GM21723 (cell line): ENCODE measurements at regions not wholly inside any gene's neighbourhood (a gene's known extent, or its start where the extent isn't known, plus 50 kb on each side); places are given as distances from the start of the nearest gene placed in this dataset.
"Not testable (repeated sequence)": the region's sequence is repeated elsewhere in the genome, so short reads cannot be mapped to it uniquely, and the experiment has no call there.

Source experiments
- ATAC-seq: cut with Tn5 transposase; IDR thresholded peaks from one replicate; pipeline ENCODE4 v1.9.1; 2021; ENCODE audit warnings: mild to moderate bottlenecking, moderate library complexity; ENCODE audit not compliant: unreplicated experiment

DNA sequence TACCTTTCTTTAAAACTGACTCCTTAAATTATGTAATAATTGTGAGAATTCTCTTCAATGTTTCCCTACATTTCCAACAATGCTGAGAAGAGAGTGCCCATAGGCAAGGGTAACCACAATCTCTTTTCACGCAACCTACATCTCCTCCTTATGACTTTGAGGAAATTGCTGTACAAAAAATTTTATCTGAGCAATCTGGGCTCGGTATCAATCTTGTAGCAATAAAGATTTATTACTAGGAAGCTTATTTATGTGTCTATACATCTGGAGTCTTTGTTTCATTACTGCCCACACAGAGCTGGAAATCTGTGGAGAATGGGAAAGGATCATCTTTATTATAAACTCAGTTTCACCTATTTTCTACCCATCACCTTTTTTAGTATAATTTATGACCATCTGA, 913.8 kb upstream of the SORCS1 start:
- no peak for ATAC-seq

GRCh38 chr10:108072466-108072865, 908.0 kb upstream of the SORCS1 start:
- no peak for ATAC-seq

DNA sequence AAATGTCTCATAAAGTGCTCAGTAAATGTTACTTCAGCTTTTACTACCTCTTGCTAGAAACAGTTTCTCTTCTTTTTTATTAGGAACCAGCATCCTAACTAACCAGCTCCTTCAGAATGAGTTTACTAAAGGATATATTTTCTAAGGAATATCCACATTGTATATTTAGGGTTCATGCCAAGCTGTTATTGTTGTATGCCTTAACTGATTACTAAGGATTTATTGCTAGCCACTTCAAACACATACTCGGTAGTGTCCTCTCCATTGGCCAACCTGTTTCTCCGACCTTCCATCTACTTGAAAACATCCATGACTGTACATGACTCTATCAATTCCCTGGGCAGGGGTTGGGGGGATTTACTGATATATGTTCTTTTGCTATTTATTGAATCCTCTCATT, 906.3 kb upstream of the SORCS1 start:
- ATAC-seq = no peak

DNA sequence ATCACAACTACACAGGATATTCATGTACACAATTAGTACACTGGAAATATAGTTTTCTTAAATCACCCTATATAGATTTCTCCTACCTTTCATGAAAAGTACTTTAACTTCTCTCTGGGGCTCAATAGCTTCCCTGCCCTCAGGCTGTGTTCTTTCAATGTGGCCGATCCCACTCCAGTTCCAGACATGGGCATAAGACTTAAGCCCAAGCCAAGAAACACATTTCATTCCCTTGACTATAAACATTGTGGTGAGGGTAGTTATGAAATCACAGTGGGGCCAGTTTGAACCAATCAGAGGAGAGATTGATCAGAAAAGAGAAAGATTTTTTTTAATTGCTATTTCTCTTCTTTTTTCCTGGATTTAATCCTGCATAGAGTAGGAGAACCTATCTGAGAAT, 904.6 kb upstream of the SORCS1 start:
- no peak for ATAC-seq

GRCh38 chr10:108064746-108065260, 900.3 kb upstream of the SORCS1 start:
- no peak for ATAC-seq

DNA sequence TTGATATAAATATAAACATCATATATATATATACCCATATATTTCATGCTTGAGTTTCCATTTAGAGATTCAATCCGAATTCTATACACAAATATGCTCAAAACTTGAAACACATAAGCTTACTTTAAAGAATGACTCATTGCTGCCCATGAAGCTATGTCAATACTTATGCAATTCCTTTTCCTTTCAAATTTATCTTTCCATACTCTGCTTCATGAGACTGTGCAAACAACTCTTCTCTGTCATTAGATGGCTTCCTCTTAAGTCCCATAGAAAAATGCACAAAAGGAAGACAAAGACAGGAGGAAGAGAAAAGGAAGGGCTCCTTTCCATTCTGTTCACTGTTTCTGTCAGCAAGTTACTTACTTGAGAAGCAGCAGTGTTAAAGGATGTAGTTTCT, 895.7 kb upstream of the SORCS1 start:
- ATAC-seq = no peak

- ATAC-seq = no peak
Measured at GRCh38 chr10:108055506-108055905, 891.0 kb upstream of the SORCS1 start.

DNA sequence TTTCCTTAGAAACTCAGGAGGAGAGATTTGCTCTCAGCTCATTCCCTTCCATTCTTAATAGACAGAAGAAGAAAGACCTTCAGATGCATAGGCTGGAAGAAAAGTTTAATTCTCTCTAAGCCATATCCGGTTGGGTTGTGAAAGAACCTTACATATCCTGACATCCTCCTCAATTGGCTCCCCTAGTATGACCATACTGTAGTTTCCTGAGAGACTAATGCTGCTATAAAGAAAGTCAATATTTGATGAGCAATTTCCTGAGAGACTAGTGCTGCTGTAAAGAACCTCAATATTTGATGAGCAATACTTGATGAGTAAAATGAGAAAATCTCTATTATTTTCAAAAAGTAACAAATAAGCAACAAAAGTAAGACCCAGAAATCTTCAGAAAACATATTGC, 888.5 kb upstream of the SORCS1 start:
- ATAC-seq = no peak

DNA sequence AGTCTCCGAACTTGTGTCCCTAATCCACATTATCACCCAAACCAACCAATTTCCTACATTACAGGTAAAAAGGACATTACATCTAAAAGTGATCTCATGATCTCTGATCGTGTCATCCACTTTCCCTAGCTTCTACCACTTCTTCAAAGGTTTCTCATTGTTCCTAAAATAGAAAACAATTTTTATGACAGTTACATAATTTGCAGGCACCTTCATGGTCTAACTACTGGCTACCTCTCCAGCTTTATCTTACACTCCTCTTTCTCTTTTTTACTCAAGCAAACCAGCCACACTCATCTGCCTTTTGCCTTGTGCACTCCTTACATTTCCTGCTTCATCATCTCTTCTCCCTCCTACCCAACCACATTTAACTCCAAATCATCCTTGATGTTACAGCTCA, 886.7 kb upstream of the SORCS1 start:
- ATAC-seq = no peak

DNA sequence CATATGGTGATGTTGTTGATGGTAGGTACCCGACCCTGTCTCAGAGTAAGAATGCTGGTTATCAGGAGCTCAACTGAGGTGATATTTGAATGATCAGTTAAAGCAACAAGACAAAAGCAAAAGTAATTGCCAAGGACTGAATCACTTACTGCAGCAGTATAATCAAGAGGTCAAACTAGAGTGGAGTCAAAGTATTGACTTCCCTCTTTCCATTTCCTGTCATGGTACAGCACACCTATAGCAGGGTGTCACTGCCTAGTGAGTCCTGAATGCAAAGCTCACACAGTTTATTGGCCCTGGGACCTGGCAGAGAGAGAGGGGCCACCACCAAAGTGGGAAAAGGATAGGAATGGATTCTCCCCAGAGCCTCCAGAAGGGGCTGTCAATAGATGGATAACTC, 886.1 kb upstream of the SORCS1 start:
- no peak for ATAC-seq

DNA sequence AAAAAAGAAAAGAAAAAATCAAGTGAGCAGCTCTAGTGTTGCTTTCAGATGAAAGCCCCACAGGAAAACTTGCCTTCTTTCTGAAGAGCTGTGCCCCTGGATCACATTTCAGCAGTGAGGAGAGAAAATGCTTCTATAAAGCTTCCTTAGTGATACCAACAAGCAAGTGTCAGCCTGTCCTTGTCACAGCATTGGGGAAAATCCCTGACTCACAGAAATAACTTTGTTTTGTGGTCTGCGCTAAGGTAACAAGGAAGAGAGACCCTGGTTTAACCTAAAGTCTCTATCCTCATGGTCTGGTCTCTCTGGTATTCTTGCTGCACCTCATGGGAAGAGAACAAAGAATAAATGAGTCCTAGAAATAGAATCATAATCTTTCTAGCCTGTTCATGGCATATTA, 885.2 kb upstream of the SORCS1 start:
- ATAC-seq = no peak

- ATAC-seq = no peak
Measured at GRCh38 chr10:108048898-108049297, 884.4 kb upstream of the SORCS1 start.

DNA sequence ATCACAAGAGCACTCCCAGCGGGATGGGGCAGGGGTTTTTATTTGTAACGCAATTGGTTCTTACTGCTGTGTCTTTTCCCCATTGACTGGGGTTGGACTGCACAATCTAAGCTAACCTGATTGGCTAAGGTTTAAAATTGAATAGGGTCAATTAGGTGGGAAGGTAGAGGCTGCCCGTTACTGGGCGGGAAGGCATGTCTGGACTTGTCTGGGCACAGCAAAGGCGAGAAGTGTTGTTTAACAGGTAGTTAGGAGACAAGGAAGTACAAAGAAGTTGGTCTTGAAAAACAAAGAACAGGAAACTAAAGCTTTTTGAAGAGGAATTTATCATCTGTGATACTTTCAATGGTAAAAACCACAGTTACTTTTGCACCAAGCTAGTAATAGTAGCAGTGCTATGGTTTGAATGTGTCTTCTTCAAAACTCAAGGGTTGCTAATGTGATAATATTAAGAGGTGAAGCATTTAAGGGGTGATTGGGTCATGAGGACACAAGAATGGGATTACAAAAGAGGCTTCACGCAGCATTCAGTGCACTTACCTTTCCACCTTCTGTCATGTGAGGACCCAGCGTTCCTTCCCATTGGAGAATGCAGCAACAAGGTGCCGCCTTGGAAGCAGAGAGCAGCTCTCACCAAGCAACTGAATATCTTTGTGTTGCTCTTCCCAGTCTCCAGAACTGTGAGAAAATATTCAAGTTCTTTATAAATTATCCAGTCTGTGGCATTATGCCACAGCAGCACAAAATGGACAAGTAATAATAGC, 875.5 kb upstream of the SORCS1 start:
- no peak for ATAC-seq

- ATAC-seq = no peak
Measured at GRCh38 chr10:108037061-108037460, 872.6 kb upstream of the SORCS1 start.

DNA sequence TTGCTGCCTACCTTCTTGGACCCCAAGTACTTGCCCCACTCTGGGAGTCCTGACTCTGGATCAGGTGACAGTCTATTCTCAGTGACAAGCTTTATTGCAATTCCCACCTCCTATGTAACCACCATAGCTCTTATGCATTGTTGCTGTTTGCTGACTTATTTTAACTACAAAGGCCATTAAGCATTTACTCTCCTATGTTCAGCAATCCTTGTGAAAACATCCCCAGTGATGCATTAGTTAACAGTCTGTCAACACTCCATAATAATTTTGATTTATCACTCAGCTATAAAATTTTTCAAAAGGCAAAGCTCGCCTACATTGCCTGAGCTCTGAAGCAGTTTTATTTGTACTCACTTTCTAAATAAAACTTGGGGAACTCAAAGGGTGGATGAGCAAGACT, 871.8 kb upstream of the SORCS1 start:
- no peak for ATAC-seq

GRCh38 chr10:108034829-108035228, 870.3 kb upstream of the SORCS1 start:
- ATAC-seq = no peak

- not testable (repeated sequence) for ATAC-seq
Measured at GRCh38 chr10:108033518-108033917, 869.0 kb upstream of the SORCS1 start.

- ATAC-seq = no peak
Measured at GRCh38 chr10:108031505-108031904, 867.0 kb upstream of the SORCS1 start.

GRCh38 chr10:108014902-108015177, 850.3 kb upstream of the SORCS1 start:
- ATAC-seq = peak; percentile 60

GRCh38 chr10:108014145-108014901, 849.8 kb upstream of the SORCS1 start:
- ATAC-seq = no peak

DNA sequence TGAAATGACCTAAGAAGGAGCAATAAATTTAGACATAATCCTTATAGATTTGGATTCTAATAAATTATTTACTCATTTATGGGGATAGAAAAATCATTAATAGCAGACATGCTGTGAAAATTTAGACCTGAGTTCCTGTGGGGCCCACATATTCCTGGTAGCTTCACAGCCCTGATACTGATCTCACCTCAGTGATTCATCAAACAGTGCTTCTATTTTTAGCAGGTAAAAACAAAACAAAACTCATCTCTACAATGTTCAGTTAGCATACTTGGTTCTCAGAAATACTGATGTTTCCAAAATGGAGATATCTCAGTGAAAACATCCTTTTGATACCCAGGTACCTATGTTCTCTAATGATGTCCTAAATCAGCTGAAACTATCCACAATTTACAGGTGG, 841.1 kb upstream of the SORCS1 start:
- ATAC-seq = no peak

GRCh38 chr10:108003576-108003975, 839.1 kb upstream of the SORCS1 start:
- no peak for ATAC-seq
